GM12864 (cell line): ENCODE measurements at regions not wholly inside any gene's neighbourhood (a gene's known extent, or its start where the extent isn't known, plus 50 kb on each side); places are given as distances from the start of the nearest gene placed in this dataset.

Experiments
- DNase-seq: peaks from one replicate; pipeline ENCODE4 v3.0.0-alpha.2; 2011; ENCODE audit warnings: low read depth
- H3K4me3 ChIP-seq: 2 replicates; pipeline ENCODE4 v1.5.1; 2011; ENCODE audit warnings: mild to moderate bottlenecking, low read depth, low read length, control low read depth
- TF ChIP-seq, protein P1 (sequence below): IDR thresholded peaks from 2 replicates; pipeline ENCODE4 v1.5.1; 2011; ENCODE audit warnings: low read depth, mild to moderate bottlenecking, moderate library complexity, low read length, control low read depth, inconsistent platforms; ENCODE audit errors: missing control alignments

DNA sequence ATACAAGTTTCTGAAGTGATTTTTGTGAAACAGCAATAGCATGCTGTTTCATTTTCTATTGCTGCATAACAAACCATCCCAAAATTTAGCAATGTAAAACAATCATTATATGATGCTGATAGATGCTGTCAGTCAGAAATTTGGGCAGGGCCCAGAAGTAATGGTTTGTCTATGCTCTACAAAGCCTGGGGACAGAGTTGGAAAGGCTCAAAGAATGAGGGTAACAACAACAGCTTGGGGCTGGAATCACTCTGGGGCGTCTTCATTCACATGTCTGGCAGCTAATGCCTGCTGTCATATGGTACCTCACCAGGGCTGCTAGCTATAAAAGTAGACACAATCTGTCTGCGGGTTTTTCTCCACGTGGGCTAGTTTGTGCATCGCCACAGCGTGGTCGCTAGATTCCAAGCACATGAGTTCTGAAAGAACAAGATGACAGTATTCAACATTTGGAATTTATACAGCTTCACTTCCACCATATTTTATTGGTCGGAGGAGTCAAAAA is 176.5 kb downstream of the BMP4 start:
- no peak overlapping the region for H3K4me3 ChIP-seq
- TF ChIP-seq, protein P1, sequence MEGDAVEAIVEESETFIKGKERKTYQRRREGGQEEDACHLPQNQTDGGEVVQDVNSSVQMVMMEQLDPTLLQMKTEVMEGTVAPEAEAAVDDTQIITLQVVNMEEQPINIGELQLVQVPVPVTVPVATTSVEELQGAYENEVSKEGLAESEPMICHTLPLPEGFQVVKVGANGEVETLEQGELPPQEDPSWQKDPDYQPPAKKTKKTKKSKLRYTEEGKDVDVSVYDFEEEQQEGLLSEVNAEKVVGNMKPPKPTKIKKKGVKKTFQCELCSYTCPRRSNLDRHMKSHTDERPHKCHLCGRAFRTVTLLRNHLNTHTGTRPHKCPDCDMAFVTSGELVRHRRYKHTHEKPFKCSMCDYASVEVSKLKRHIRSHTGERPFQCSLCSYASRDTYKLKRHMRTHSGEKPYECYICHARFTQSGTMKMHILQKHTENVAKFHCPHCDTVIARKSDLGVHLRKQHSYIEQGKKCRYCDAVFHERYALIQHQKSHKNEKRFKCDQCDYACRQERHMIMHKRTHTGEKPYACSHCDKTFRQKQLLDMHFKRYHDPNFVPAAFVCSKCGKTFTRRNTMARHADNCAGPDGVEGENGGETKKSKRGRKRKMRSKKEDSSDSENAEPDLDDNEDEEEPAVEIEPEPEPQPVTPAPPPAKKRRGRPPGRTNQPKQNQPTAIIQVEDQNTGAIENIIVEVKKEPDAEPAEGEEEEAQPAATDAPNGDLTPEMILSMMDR: no peak
- no peak for DNase-seq

DNA sequence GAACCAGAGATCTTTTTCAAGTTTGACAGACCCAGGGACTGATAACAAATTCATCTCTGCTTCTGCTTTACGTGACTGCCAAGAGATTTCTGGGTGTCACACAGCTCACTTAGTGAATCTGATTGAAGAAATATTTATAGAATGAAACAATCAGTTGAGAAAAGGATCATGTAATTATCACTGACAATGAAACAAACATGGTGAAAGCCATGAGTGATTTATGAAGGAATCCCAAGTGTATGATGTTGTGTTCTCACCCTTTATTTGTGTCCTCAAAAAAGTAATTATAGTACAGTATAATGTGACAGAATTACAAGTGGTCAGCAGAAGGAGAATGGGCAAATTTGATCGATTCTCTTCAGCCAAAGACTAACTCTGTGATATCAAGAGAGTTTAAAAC is 177.3 kb downstream of the BMP4 start:
- TF ChIP-seq, protein P1: no peak
- DNase-seq: no peak
- H3K4me3 ChIP-seq: no peak overlapping the region

DNA sequence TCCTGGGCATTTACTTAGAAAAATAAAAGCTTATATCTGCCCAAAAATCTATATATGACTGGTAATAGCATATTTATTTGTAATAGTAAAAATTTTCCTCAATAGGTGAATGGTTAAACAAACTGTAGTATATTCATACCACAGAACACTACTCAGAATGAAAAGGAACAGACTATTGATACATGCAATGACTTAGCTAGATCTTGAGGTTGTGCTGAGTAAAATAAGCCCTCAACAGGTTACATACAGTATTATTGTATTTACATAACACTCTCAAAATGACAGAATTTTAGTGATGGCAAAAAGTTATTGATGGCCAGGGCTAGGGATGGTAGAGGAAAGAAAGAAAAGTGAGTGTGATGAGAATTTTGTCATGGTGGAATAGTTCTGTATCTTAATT is 178.4 kb downstream of the BMP4 start:
- no peak for DNase-seq
- TF ChIP-seq, protein P1: no peak
- no peak overlapping the region for H3K4me3 ChIP-seq

DNA sequence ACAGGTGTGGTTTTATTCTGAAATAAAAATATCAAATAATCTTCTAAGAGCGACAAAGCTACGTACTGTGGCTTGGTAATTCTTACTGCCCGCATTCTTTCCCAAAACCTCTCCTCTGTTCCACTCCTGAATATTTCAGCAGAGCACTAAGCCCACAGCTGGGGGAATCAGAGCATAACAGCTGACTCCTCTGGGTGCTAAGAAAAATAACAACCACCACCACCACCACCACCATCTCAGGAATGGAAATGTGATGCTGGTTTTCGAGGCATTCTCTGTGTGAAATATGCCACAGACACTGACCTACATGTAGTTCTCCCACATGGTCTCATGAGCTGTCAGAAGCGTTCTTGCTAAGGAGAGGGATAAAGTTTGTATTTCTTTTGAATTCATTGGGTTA is 183.7 kb downstream of the BMP4 start:
- no peak for DNase-seq
- H3K4me3 ChIP-seq: no peak overlapping the region
- TF ChIP-seq, protein P1: no peak

DNA sequence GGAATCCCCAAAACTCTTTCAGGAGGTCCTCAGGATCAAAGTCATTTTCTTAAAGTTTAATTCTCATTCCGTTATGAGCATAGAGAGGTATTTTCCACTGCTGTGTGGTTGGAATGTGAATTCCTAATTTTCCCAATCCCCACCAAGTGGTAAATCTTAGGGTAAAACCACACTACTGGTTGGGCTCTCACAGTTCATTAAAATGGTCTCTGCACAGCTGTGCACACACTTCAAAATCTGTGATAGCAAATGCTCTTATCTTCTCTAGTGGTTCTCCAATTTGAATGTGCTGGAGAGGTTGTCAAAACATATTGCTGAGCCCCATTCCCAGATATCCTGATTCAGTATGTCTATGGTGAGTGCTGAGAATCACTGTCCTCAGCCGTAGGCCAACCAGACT is 189.1 kb downstream of the BMP4 start:
- DNase-seq: no peak
- TF ChIP-seq, protein P1: no peak
- H3K4me3 ChIP-seq: no peak overlapping the region

DNA sequence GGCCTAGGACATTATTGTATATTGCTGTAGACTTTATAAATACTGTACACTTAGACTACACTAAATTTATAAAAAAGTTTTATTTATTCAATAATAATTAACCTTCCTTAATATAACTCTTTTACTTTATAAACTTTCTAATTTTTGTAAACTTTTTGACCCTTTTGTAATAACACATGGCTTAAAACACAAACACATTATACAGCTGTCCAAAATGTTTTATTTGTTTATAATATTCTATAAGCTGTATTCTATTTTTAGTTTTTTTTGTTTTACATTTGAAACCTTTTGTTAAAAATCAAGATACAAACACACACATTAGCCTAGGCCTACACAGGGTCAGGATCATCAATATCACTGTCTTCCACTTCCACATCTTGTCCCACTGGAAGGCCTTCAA is 190.0 kb downstream of the BMP4 start:
- TF ChIP-seq, protein P1: no peak
- H3K4me3 ChIP-seq: no peak overlapping the region
- DNase-seq: no peak

DNA sequence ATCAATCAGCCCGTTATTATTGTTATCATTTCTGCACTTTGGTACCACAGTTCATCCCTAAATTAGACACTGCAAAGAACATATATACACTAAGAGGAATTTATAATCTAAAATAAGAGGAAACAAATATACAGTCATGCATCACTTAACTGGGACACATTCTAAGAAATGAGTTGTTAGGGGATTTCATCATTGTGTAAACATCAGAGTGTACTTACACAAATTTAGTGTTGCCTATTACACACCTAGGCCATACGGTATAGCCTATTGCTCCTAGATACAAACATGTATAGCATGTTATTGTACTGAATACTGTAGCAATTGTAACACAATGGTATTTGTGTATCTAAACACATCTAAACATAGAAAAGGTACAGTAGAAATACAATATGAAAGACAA is 190.5 kb downstream of the BMP4 start:
- H3K4me3 ChIP-seq: no peak overlapping the region
- TF ChIP-seq, protein P1: no peak
- no peak for DNase-seq
